ENCODE measurements at regions not wholly inside any gene's neighbourhood (a gene's known extent, or its start where the extent isn't known, plus 50 kb on each side); places are given as distances from the start of the nearest gene placed in this dataset.

- TF ChIP-seq CTCF (IDR thresholded peaks at IDR 0.05) = no peak
- TF ChIP-seq POLR2A (IDR thresholded peaks at IDR 0.05) = no peak
- no peak for TF ChIP-seq POLR2AphosphoS5 (IDR thresholded peaks at IDR 0.05)
These were observed 734.9 kb upstream of the USP15 start for GRCh38 chr12:61525331-61525730.

Measured in prostate gland (tissue), 2 donors.